HG03378 (cell line): ENCODE measurements at regions not wholly inside any gene's neighbourhood (a gene's known extent, or its start where the extent isn't known, plus 50 kb on each side); places are given as distances from the start of the nearest gene placed in this dataset.
"Not testable (repeated sequence)": the region's sequence is repeated elsewhere in the genome, so short reads cannot be mapped to it uniquely, and the experiment has no call there.

Source experiments
- ATAC-seq: cut with Tn5 transposase; IDR thresholded peaks from one replicate; pipeline ENCODE4 v1.9.1; 2021; ENCODE audit warnings: mild to moderate bottlenecking, moderate library complexity; ENCODE audit not compliant: unreplicated experiment

- no peak for ATAC-seq
Observed at GRCh38 chr5:86129009-86129408, 488.7 kb upstream of the COX7C start.

DNA sequence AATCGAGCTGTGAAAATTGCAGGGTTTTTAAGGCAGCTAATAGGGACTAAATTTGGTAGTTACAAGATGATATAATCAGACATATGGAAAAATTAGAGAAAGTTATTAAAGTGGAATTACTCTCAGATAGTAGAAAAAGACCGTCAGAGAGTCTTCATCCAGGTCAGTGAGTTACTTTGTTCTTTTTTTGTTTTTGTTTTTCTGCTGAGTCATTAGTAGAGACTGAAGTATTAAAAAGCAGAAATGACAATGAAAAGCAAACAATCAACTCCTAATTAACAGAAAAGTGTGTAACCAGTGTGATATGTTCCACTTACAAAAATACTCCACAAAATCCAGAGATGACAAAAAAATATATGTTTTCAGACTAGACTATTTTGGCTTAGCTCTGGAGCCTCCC is 480.4 kb upstream of the COX7C start:
- no peak for ATAC-seq

- no peak for ATAC-seq
Observed at GRCh38 chr5:86143837-86144236, 473.9 kb upstream of the COX7C start.

DNA sequence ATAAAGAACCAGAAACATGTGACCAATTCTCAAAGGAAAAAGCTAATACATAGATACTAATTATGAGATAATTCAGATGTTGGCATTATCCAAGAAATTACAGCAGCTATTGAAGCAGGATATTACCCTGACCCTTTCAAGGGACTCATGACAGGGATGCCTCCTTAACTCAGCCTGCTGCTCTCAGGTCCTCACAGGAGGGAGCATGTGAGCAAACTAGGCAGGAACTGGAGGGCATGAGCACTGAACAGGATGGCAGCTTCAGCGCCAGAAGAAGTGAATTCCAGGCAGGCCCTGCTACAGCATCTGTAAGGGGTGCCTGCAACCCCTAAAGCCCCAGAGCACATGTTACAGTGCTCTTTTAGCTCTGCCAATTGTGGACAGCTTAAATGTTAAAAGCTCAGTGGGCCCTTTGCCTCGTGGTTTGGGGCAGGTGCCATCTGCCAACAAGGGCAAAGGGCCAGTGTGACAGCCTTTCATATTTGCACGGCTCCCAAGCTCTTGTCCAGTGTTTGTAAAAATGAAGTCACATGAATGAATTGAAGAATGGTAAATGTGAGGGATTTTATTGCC is 464.7 kb upstream of the COX7C start:
- no peak for ATAC-seq

- ATAC-seq, result no peak
Observed at GRCh38 chr5:86155796-86156195, 461.9 kb upstream of the COX7C start.

GRCh38 chr5:86170194-86170593 is 447.5 kb upstream of the COX7C start:
- ATAC-seq, result no peak

DNA sequence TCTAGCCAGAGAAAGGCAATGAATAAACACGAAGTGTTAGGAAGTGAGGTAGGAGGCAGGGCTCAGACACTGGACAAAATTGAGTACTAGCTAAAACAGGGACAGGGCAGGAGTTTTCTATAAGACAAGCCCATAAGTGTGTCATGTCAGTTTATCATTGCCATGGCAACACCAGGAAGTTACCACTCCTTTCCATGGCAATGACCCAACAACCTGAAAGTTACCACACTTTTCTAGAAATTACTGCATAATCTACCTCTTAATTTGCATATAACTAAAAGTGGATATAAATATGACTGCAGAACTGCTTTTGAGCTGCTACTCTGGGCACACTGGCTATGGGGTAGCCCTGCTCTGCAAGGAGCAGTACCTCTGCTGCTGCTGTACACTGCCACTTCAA is 442.5 kb upstream of the COX7C start:
- ATAC-seq, result peak; percentile 94

DNA sequence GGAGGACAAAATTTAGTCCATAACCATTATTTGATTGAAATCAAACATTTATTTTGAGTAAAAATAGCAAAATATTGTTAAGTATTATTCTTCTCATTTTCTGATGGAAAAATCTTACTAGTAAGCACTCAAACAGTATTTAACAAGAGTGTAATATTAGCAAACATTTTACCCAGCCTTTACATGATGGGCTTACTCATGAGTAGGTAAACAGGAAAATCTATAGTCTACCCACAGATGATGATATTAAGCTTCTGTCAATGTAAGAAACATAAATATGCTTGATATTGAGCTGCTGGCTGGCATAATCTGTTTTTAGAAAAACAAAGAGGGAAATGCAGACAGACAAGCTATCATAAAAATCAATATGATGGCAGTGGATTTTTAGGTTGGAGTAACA is 418.5 kb upstream of the COX7C start:
- no peak for ATAC-seq

DNA sequence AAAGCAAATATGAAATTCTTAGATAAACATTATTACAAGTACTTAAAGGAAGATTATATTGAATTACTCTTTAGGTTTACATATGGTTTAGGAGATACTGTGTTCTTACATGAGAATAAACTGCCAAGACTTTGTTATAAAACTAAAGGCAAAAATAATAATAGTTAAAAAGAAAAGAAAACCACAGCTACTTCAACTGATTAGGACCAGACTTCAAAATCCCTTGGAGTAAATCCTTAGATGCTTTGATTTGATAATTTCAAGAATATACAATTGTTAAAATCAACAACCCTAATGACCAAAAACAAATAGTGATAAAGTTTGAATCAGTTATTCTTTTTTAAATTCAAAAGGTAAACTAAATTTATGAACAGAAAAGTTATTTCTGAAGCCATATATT is 389.6 kb upstream of the COX7C start:
- ATAC-seq, result no peak

- ATAC-seq, result no peak
Observed at GRCh38 chr5:86232246-86232645, 385.5 kb upstream of the COX7C start.

DNA sequence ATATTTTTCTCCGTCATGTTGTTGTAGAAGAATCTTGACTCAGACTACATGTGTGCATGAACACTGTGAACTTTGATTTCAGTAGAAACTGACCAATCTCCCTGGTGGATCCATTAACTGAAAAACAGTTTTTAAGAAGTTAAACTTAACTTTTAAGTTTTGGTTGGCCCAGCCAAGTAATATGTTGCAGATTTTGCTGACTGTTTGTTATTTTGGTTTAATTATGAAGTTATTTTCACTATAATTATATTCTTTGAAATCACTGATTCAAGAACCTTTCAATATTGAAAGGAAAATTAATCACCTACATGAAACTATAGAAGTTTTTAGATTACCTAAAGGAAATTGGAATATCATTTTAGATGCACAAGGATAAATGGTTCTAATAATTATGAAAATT is 373.6 kb upstream of the COX7C start:
- no peak for ATAC-seq

GRCh38 chr5:86257871-86258270 is 359.9 kb upstream of the COX7C start:
- ATAC-seq, result no peak

- ATAC-seq, result not testable (repeated sequence)
Observed at GRCh38 chr5:86284400-86285190, 333.1 kb upstream of the COX7C start.

DNA sequence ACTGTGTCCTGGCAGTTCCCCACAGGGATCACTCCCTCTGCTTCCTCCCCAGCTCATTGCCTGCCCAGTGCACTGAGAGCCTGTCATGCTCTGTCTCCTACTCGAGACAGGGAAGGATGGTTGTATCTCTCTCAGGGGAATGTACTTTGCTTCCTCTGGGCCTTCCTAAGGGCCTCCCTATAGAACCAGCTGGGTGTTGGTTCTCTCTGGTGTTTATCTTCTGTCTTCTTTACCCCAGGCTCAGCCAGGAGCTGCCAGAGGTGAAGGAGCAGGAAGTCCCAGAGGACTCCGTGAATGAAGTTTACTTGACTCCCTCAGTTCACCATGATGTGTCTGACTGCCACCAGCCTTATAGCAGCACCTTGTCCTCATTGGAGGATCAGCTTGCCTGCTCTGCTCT is 330.3 kb upstream of the COX7C start:
- not testable (repeated sequence) for ATAC-seq

DNA sequence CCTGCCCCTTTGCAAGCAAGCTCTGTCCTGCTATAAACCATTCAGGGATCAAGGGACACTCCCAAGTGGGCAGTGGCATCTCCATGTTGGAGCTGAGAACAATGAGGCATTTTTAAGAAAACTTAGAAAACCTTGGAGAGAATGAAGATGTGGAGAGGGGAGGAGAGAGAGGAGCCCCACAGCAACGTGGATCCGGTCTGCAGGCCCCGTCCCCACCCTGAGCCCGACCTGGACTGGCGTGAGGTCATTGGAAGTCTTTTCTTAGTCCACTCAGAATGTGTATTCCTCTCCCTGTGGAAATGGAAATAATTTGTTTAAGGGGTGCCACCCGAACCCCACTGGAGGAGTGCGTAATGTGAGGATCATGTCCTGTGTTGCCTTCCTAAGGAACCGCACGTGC is 328.0 kb upstream of the COX7C start:
- not testable (repeated sequence) for ATAC-seq

- not testable (repeated sequence) for ATAC-seq
Observed at GRCh38 chr5:86292811-86293210, 324.9 kb upstream of the COX7C start.

DNA sequence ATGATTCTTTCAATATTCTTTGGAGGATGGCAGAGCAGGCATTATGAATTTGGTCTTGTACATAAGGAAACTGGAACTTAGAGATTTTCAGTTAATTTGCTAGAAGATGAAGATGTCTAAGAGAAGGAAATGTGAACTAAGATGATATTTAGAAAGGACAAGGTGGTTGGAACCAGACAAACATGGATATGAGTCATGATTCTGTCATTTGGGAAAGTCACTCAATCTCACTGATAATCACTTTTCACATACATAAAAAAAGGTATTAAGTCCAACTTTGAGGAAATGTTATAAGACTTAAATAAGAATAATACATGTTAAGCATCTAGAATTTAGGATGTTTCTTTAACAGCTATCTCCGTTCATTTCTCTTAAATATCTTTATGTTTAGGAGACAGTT is 315.1 kb upstream of the COX7C start:
- ATAC-seq, result not testable (repeated sequence)

- ATAC-seq, result peak; percentile 76
Observed at GRCh38 chr5:86305050-86305449, 312.7 kb upstream of the COX7C start.

DNA sequence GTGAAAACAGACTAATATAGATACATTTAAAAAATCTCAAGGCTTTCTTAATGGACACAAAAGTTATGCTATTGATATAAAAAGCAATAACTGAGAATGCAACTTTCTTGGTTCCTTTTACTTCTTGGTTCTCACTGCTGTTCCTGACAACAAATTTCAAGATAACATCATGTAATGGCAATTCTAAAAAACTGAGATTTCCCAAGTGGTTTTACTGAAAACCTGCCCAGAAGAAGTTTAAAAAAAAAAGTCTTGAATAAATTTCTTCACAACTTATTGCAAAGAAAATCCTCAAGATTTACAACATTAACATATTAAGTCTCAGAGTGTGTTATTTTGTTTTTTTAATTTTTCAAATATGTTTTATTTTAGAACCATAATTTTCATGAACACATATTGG is 302.8 kb upstream of the COX7C start:
- ATAC-seq, result no peak

- ATAC-seq, result no peak
Observed at GRCh38 chr5:86320266-86320665, 297.5 kb upstream of the COX7C start.

DNA sequence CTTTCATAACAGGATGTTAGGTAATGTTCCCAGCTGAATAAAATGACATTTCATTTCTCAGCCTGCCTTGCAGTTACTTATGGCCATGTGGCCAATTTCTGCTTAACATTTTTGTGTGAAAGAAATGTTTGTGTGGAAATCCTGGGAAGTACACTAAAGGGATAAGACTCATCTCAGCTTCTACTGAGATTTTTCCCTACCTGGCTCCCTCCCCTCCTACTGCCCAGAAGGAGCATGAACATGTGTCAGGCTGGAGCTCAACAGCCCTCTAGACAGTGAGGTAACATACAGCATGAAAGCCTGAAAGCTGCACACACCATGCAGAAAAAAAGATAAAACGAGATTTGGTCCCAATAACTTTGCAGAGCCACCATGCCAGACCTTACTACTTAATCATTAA is 288.4 kb upstream of the COX7C start:
- no peak for ATAC-seq

DNA sequence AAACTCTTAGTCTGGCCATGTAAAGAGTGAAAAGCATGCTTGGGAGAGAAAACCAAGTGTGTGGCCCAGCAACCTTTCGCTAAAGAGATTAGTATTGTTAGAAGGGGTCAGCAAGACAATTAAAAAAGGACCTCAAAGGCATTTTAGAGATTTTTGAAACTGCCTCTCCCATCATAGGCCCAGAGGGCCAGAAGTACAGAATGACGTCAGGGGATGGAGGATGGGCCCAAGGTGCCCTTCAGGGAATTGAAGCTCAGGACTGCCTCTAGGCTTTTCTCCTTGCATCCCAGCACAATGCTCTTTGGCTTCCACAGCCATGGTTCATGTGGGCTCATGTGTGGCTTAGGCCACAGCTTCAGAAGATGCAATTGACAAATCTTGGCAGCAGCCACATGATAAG is 287.0 kb upstream of the COX7C start:
- ATAC-seq, result no peak

DNA sequence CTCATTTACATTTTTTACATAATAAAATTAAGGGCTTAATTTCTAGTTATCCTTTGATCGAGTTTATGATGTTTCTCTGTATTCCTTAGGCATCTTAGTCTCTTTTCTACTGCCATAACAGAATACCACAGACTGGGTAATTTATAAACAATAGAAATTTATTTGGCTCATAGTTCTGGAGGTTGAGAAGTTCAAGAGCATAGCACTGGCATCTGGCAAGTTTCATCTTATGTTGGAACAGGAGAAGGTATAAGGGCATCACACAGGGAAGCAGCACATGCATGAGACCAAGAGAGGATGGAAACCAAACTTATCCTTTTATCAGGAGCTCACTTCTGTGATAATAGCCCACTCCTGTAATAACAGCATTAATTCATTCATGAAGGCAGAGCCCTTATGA is 284.9 kb upstream of the COX7C start:
- no peak for ATAC-seq
